ENCODE measurements at regions not wholly inside any gene's neighbourhood (a gene's known extent, or its start where the extent isn't known, plus 50 kb on each side); places are given as distances from the start of the nearest gene placed in this dataset.

- Histone ChIP-seq H3K27ac (ENCODE audit: low read depth, low read length, poor library complexity, severe bottlenecking) (no peak overlapping the region), H3K4me3 (ENCODE audit: low read depth, low read length, poor library complexity, severe bottlenecking) (no peak overlapping the region), H3K4me1 (ENCODE audit: insufficient read depth, low read length, poor library complexity, severe bottlenecking) (no peaks in the 10 kb centered on the region), H3K36me3 (ENCODE audit: insufficient read depth, low read length, poor library complexity, severe bottlenecking) (no peaks in the 10 kb centered on the region), H3K27me3 (replicated peaks; ENCODE audit: insufficient read depth, low read depth, low read length, poor library complexity) (no peaks in the 10 kb centered on the region), H3K9me3 (ENCODE audit: low read depth, low read length, poor library complexity, severe bottlenecking) (no peaks in the 10 kb centered on the region)
- BruUV-seq (replicated peaks), result no TSS peak
- ChIA-PET POLR2A (ENCODE audit: low non-redundant PET) (no interaction called here), CTCF (no interaction called here)
- intact Hi-C loops (cut with micrococcal nuclease; ENCODE audit: unreplicated experiment), result no loop called here
- no peak for DNase-seq (ENCODE audit: low spot score)
- no peak for TF ChIP-seq CTCF (conservative IDR thresholded peaks at IDR 0.05; ENCODE audit: low read depth, low read length)
- no peak for TF ChIP-seq EZH2 (IDR thresholded peaks at IDR 0.05; ENCODE audit: borderline replicate concordance, low read depth, low read length, poor library complexity, severe bottlenecking)
Measured at GRCh38 chr16:9333469-9333868, 242.0 kb downstream of the HAPSTR1 start.

GRCh38 chr16:9334103-9334502, 242.7 kb downstream of the HAPSTR1 start:
- no peaks in the 10 kb centered on the region for H3K36me3 ChIP-seq (ENCODE audit: insufficient read depth, low read length, poor library complexity, severe bottlenecking)
- BruUV-seq (replicated peaks), result no TSS peak
- H3K9me3 ChIP-seq (ENCODE audit: low read depth, low read length, poor library complexity, severe bottlenecking), result no peaks in the 10 kb centered on the region
- no peak overlapping the region for H3K27ac ChIP-seq (ENCODE audit: low read depth, low read length, poor library complexity, severe bottlenecking)
- no peaks in the 10 kb centered on the region for H3K27me3 ChIP-seq (replicated peaks; ENCODE audit: insufficient read depth, low read depth, low read length, poor library complexity)
- no peaks in the 10 kb centered on the region for H3K4me1 ChIP-seq (ENCODE audit: insufficient read depth, low read length, poor library complexity, severe bottlenecking)
- intact Hi-C loops (cut with micrococcal nuclease; ENCODE audit: unreplicated experiment), result no loop called here
- CTCF ChIA-PET, result no interaction called here
- TF ChIP-seq EZH2 (IDR thresholded peaks at IDR 0.05; ENCODE audit: borderline replicate concordance, low read depth, low read length, poor library complexity, severe bottlenecking), result no peak
- TF ChIP-seq CTCF (conservative IDR thresholded peaks at IDR 0.05; ENCODE audit: low read depth, low read length), result no peak
- H3K4me3 ChIP-seq (ENCODE audit: low read depth, low read length, poor library complexity, severe bottlenecking), result no peak overlapping the region
- POLR2A ChIA-PET (ENCODE audit: low non-redundant PET), result no interaction called here
- DNase-seq (ENCODE audit: low spot score), result no peak

GRCh38 chr16:9337308-9338032, 246.0 kb downstream of the HAPSTR1 start:
- DNase-seq (ENCODE audit: low spot score), result no peak
- BruUV-seq (replicated peaks), result no TSS peak
- ChIA-PET CTCF (no interaction called here), POLR2A (ENCODE audit: low non-redundant PET) (no interaction called here)
- TF ChIP-seq EZH2 (IDR thresholded peaks at IDR 0.05; ENCODE audit: borderline replicate concordance, low read depth, low read length, poor library complexity, severe bottlenecking) (no peak), CTCF (conservative IDR thresholded peaks at IDR 0.05; ENCODE audit: low read depth, low read length) (no peak)
- no peak overlapping the region for H3K4me3 ChIP-seq (ENCODE audit: low read depth, low read length, poor library complexity, severe bottlenecking)
- no peaks in the 10 kb centered on the region for H3K4me1 ChIP-seq (ENCODE audit: insufficient read depth, low read length, poor library complexity, severe bottlenecking)
- intact Hi-C loops (cut with micrococcal nuclease; ENCODE audit: unreplicated experiment), result no loop called here
- H3K27ac ChIP-seq (ENCODE audit: low read depth, low read length, poor library complexity, severe bottlenecking), result no peak overlapping the region
- no peaks in the 10 kb centered on the region for H3K36me3 ChIP-seq (ENCODE audit: insufficient read depth, low read length, poor library complexity, severe bottlenecking)
- no peaks in the 10 kb centered on the region for H3K9me3 ChIP-seq (ENCODE audit: low read depth, low read length, poor library complexity, severe bottlenecking)
- no peaks in the 10 kb centered on the region for H3K27me3 ChIP-seq (replicated peaks; ENCODE audit: insufficient read depth, low read depth, low read length, poor library complexity)
